ENCODE measurements at regions not wholly inside any gene's neighbourhood (a gene's known extent, or its start where the extent isn't known, plus 50 kb on each side); places are given as distances from the start of the nearest gene placed in this dataset.

GRCh38 chr2:64914735-64915509, 74.3 kb upstream of the SLC1A4 start:
- ATAC-seq, result no peak
- TF ChIP-seq ZNF565 (CRISPR knock-in tag; conservative IDR thresholded peaks at IDR 0.05; ENCODE audit: low read depth) (no peak), TCF4 (CRISPR knock-in tag; IDR thresholded peaks at IDR 0.05; ENCODE audit: borderline replicate concordance) (no peak), ZNF8 (CRISPR knock-in tag; IDR thresholded peaks at IDR 0.05) (no peak), RARB (CRISPR knock-in tag; IDR thresholded peaks at IDR 0.05) (no peak), ARNTL (CRISPR knock-in tag; IDR thresholded peaks at IDR 0.05; ENCODE audit: borderline replicate concordance, low read depth) (no peak), ZNF70 (CRISPR knock-in tag; IDR thresholded peaks at IDR 0.05) (no peak), ISL1 (CRISPR knock-in tag; IDR thresholded peaks at IDR 0.05) (no peak)
- TF ChIP-seq, protein P1, sequence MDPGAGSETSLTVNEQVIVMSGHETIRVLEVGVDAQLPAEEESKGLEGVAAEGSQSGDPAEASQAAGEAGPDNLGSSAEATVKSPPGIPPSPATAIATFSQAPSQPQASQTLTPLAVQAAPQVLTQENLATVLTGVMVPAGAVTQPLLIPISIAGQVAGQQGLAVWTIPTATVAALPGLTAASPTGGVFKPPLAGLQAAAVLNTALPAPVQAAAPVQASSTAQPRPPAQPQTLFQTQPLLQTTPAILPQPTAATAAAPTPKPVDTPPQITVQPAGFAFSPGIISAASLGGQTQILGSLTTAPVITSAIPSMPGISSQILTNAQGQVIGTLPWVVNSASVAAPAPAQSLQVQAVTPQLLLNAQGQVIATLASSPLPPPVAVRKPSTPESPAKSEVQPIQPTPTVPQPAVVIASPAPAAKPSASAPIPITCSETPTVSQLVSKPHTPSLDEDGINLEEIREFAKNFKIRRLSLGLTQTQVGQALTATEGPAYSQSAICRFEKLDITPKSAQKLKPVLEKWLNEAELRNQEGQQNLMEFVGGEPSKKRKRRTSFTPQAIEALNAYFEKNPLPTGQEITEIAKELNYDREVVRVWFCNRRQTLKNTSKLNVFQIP (CRISPR knock-in tag; IDR thresholded peaks at IDR 0.05; ENCODE audit: borderline replicate concordance, low read depth), result no peak

DNA sequence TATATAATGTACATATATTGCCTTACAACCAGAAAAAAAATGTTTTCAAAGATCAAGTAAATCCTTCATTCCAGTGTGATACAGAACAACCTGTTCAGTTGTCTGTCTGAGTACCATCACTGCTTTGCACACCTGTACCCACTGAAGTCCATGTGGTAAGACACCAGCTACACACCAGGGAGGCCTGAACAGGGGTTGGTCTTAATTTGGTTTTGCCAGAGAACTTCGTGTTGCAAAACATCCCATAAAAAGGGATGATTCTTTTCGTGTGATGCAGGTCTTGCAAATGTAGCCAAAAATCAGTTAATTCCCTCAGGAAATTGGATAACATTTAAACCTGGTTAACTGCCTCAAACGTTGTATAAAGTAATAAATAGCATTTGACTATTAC, 73.7 kb upstream of the SLC1A4 start:
- TF ChIP-seq, protein P2, sequence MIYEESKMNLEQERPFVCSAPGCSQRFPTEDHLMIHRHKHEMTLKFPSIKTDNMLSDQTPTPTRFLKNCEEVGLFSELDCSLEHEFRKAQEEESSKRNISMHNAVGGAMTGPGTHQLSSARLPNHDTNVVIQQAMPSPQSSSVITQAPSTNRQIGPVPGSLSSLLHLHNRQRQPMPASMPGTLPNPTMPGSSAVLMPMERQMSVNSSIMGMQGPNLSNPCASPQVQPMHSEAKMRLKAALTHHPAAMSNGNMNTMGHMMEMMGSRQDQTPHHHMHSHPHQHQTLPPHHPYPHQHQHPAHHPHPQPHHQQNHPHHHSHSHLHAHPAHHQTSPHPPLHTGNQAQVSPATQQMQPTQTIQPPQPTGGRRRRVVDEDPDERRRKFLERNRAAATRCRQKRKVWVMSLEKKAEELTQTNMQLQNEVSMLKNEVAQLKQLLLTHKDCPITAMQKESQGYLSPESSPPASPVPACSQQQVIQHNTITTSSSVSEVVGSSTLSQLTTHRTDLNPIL (CRISPR knock-in tag; IDR thresholded peaks at IDR 0.05; ENCODE audit: low read depth), result no peak
- TF ChIP-seq ZC3H10 (CRISPR knock-in tag; IDR thresholded peaks at IDR 0.05), result no peak
- TF ChIP-seq PPARA (CRISPR knock-in tag; IDR thresholded peaks at IDR 0.05; ENCODE audit: borderline replicate concordance), result no peak
- no peak for TF ChIP-seq SNAI2 (CRISPR knock-in tag; IDR thresholded peaks at IDR 0.05)
- no peak for TF ChIP-seq CSRNP3 (CRISPR knock-in tag; IDR thresholded peaks at IDR 0.05)
- TF ChIP-seq ZFP3 (CRISPR knock-in tag; IDR thresholded peaks at IDR 0.05), result no peak
- TF ChIP-seq TCF4 (CRISPR knock-in tag; IDR thresholded peaks at IDR 0.05; ENCODE audit: borderline replicate concordance), result no peak
- no peak for TF ChIP-seq ZNF8 (CRISPR knock-in tag; IDR thresholded peaks at IDR 0.05)
- TF ChIP-seq, protein P3, sequence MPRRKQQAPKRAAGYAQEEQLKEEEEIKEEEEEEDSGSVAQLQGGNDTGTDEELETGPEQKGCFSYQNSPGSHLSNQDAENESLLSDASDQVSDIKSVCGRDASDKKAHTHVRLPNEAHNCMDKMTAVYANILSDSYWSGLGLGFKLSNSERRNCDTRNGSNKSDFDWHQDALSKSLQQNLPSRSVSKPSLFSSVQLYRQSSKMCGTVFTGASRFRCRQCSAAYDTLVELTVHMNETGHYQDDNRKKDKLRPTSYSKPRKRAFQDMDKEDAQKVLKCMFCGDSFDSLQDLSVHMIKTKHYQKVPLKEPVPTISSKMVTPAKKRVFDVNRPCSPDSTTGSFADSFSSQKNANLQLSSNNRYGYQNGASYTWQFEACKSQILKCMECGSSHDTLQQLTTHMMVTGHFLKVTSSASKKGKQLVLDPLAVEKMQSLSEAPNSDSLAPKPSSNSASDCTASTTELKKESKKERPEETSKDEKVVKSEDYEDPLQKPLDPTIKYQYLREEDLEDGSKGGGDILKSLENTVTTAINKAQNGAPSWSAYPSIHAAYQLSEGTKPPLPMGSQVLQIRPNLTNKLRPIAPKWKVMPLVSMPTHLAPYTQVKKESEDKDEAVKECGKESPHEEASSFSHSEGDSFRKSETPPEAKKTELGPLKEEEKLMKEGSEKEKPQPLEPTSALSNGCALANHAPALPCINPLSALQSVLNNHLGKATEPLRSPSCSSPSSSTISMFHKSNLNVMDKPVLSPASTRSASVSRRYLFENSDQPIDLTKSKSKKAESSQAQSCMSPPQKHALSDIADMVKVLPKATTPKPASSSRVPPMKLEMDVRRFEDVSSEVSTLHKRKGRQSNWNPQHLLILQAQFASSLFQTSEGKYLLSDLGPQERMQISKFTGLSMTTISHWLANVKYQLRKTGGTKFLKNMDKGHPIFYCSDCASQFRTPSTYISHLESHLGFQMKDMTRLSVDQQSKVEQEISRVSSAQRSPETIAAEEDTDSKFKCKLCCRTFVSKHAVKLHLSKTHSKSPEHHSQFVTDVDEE (CRISPR knock-in tag; IDR thresholded peaks at IDR 0.05), result no peak
- TF ChIP-seq ISL1 (CRISPR knock-in tag; IDR thresholded peaks at IDR 0.05), result no peak
- no peak for TF ChIP-seq ZNF70 (CRISPR knock-in tag; IDR thresholded peaks at IDR 0.05)
- TF ChIP-seq, protein P1 (CRISPR knock-in tag; IDR thresholded peaks at IDR 0.05; ENCODE audit: borderline replicate concordance, low read depth), result no peak
- TF ChIP-seq GLIS3 (CRISPR knock-in tag; IDR thresholded peaks at IDR 0.05), result no peak
- no peak for TF ChIP-seq BACH2 (CRISPR knock-in tag; IDR thresholded peaks at IDR 0.05; ENCODE audit: borderline replicate concordance)
- TF ChIP-seq ZFP30 (CRISPR knock-in tag; IDR thresholded peaks at IDR 0.05), result no peak
- no peak for TF ChIP-seq CSDC2 (CRISPR knock-in tag; IDR thresholded peaks at IDR 0.05)
- TF ChIP-seq ZNF565 (CRISPR knock-in tag; conservative IDR thresholded peaks at IDR 0.05; ENCODE audit: low read depth), result no peak
- no peak for TF ChIP-seq PATZ1 (CRISPR knock-in tag; IDR thresholded peaks at IDR 0.05; ENCODE audit: borderline replicate concordance)
- TF ChIP-seq RARB (CRISPR knock-in tag; IDR thresholded peaks at IDR 0.05), result no peak
- no peak for ATAC-seq

All from SK-N-SH treated with all-trans-retinoic acid at 6 μM for 48 hours (cell line).